Erythroblast (primary cell): ENCODE measurements at regions not wholly inside any gene's neighbourhood (a gene's known extent, or its start where the extent isn't known, plus 50 kb on each side); places are given as distances from the start of the nearest gene placed in this dataset.

Experiments
- GATA1 ChIP-seq: IDR thresholded peaks from 2 replicates; pipeline ENCODE4 v1.6.1; 2011; ENCODE audit warnings: low read depth, mild to moderate bottlenecking, control low read depth, low read length, moderate library complexity
- POLR2A ChIP-seq: IDR thresholded peaks from 2 replicates; pipeline ENCODE4 v1.6.1; 2011; ENCODE audit warnings: mild to moderate bottlenecking, low read length

DNA sequence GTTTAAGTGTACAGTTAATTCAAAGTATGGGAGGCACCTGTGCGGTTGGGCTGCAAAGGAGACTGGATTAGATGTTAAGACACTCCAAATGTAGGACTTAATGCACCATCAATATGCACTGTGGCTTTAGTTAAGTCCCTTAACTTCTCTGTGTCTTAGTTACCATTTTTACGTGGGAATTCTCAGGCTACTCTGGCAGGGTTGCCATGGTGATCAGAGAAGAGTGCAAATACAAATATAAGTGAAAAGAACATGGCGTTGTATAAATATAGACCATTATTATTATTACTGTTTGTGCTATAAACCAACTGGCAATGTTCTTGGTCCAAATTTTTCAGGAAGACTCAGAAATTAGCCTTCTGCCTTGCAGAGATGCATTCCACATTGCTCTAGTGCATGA is 595.6 kb downstream of the NPHP4 start:
- TF ChIP-seq GATA1 = no peak
- TF ChIP-seq POLR2A = no peak
